GM06990 (cell line): ENCODE measurements at regions not wholly inside any gene's neighbourhood (a gene's known extent, or its start where the extent isn't known, plus 50 kb on each side); places are given as distances from the start of the nearest gene placed in this dataset.

Source experiments
- DNase-seq: peaks from one replicate; pipeline ENCODE4 v3.0.0-alpha.2; 2011; ENCODE audit not compliant: insufficient read length; ENCODE audit errors: extremely low read depth
- H3K27me3 ChIP-seq: replicated peaks from 2 replicates; pipeline ENCODE4 v1.6.0; 2011; ENCODE audit warnings: low read length; ENCODE audit not compliant: control insufficient read depth, insufficient read depth
- H3K36me3 ChIP-seq: 2 replicates; pipeline ENCODE4 v1.5.1; 2011; ENCODE audit warnings: low read length; ENCODE audit not compliant: control insufficient read depth, insufficient read depth
- H3K4me3 ChIP-seq: replicated peaks from 2 replicates; pipeline ENCODE4 v1.5.1; 2011; ENCODE audit warnings: low read depth, mild to moderate bottlenecking, control low read depth, low read length
- TF ChIP-seq, protein P1 (sequence below): IDR thresholded peaks from 2 replicates; pipeline ENCODE4 v1.5.1; 2011; ENCODE audit warnings: low read length, control low read depth, mild to moderate bottlenecking, inconsistent platforms; ENCODE audit not compliant: insufficient read depth, poor library complexity, severe bottlenecking

DNA sequence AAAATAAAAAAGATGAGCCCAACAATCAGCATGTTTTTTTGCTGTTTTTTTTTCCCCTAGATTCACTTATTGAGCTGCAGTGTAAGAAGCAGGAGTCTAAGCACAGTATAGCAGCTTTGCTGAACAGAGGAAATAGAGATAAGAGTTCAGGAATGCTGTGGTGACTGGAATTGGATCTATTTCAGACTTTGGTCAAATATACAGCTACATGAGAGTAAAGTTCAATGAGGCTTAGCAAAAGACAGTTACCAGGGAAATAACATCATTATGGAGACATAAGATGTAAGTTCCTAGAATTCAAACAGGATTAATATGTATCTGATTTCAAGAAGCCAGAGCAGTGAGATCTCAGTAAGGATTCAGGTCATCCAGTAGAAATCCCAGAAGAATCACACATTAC lies 613.0 kb downstream of the RPS29 start:
- DNase-seq: no peak
- Histone ChIP-seq H3K36me3 (no peaks in the 10 kb centered on the region), H3K4me3 (no peak overlapping the region), H3K27me3 (no peaks in the 10 kb centered on the region)
- TF ChIP-seq, protein P1, sequence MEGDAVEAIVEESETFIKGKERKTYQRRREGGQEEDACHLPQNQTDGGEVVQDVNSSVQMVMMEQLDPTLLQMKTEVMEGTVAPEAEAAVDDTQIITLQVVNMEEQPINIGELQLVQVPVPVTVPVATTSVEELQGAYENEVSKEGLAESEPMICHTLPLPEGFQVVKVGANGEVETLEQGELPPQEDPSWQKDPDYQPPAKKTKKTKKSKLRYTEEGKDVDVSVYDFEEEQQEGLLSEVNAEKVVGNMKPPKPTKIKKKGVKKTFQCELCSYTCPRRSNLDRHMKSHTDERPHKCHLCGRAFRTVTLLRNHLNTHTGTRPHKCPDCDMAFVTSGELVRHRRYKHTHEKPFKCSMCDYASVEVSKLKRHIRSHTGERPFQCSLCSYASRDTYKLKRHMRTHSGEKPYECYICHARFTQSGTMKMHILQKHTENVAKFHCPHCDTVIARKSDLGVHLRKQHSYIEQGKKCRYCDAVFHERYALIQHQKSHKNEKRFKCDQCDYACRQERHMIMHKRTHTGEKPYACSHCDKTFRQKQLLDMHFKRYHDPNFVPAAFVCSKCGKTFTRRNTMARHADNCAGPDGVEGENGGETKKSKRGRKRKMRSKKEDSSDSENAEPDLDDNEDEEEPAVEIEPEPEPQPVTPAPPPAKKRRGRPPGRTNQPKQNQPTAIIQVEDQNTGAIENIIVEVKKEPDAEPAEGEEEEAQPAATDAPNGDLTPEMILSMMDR: no peak

DNA sequence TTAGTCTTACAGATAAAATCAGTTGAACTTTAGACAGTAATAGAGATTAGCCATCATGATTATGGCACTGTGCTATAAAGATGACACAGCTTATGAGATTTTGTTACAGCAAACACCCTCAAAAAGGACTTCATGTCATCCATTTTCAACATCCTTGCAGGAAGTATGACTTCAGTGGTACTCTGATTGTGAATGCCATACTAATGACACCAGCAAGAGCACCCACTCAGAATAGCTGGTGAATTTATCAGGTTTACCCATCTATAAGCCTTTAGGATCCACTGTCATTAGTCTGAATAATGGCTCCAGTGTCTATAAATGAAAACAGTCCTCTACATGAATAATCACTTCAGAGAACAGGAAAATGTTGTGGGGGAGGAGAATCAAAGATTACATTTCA lies 615.2 kb downstream of the RPS29 start:
- TF ChIP-seq, protein P1: no peak
- no peak for DNase-seq
- Histone ChIP-seq H3K27me3 (no peaks in the 10 kb centered on the region), H3K36me3 (no peaks in the 10 kb centered on the region), H3K4me3 (no peak overlapping the region)

DNA sequence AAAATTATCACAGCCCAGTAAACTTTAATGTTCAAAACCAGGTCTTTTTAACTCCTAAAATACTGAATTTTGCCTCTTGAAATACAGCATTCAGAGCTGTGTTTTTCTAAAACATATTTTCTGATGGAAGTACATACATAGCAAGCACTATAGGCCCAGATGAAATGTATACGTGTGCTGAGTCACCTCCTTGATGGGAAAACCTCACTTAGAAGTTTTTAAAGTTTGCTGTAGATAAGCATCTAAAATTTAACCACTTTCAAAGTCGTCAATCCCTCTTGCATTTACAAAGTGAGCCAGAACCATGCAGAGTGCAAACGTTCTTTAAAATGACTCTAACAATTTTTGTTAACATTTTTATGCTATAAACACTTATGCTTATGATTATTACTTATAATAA lies 618.8 kb downstream of the RPS29 start:
- no peak for DNase-seq

DNA sequence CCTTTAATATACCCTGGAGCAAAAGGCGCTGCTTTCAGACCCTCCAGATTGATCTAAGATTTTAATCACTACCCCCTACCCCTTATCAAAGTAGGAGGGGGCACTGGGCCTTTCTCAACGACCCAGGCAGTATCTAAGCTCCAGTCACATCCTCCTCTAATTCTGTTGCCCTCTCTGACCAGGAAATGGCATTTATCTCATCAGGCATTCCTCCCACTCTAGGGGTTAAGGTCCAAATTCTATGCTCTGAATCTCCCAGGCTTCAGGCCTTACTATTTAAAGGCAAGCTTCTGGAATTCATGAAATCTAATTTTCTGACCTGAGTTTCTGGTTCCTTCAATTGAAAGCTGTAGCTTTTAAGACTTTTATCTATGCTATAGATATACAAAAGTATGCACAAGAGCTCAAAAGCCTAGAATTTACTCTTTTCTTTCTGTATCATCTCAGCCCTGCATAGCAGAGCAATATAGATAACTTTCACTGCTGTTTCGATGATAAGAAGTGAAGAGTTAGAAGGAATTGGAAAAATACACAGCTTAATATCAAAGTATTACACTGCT lies 622.9 kb downstream of the RPS29 start:
- no peak for DNase-seq
- TF ChIP-seq, protein P1: no peak
- no peak overlapping the region for H3K4me3 ChIP-seq
- no peaks in the 10 kb centered on the region for H3K27me3 ChIP-seq
- H3K36me3 ChIP-seq: no peaks in the 10 kb centered on the region

More for the DNA sequence above, 618.8 kb downstream of the RPS29 start:
- TF ChIP-seq, protein P1: no peak
- Histone ChIP-seq H3K27me3 (no peaks in the 10 kb centered on the region), H3K36me3 (no peaks in the 10 kb centered on the region), H3K4me3 (no peak overlapping the region)

DNA sequence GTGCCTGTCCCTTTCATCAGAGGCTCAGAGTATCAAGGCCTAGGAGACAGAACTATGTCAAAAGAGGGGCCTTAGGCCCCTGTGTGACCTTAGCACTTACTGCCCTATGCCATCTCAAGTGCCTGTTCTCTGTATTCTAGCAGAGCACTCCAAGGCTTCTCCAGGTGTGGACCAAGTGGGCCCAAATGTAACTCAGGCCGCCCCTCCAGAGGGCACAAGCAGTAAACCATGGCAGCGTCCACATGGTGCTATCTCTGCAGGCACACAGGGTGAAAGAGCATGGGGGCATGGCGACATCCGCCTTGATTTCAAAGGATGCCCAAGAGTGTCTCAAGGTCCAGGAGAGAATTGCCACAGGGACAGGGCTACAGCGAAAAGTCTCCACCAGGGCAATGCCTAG lies 628.7 kb downstream of the RPS29 start:
- no peak for DNase-seq
- Histone ChIP-seq H3K27me3 (no peaks in the 10 kb centered on the region), H3K36me3 (no peaks in the 10 kb centered on the region), H3K4me3 (no peak overlapping the region)
- TF ChIP-seq, protein P1: no peak

DNA sequence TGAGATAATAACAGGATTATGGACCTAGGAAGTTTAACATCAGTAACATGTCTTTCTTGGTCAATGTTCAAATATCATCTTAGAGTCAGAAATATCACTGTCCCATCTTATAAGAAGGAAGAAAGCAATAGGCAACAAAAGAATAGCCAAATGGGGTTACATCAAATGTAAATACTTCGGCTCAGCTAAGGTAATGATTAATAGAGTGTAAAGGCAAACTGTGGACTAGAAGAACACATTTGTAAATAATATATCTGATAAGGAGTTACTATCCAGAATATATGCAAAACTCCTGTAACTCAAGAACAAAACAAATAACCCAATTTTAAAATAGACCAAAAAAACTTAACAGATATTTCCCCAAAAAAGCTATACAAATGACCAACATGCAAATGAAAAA lies 630.3 kb downstream of the RPS29 start:
- H3K36me3 ChIP-seq: no peaks in the 10 kb centered on the region

More for the DNA sequence above, 630.3 kb downstream of the RPS29 start:
- H3K4me3 ChIP-seq: no peak overlapping the region
- TF ChIP-seq, protein P1: no peak
- no peaks in the 10 kb centered on the region for H3K27me3 ChIP-seq
- no peak for DNase-seq
